Activated CD4-positive, alpha-beta T cell treated with anti-CD3 and anti-CD28 coated beads, Interleukin-2, amount 50 U/mL, for 16 hours (primary cell): ENCODE measurements at regions not wholly inside any gene's neighbourhood (a gene's known extent, or its start where the extent isn't known, plus 50 kb on each side); places are given as distances from the start of the nearest gene placed in this dataset.
"Not testable (repeated sequence)": the region's sequence is repeated elsewhere in the genome, so short reads cannot be mapped to it uniquely, and the experiment has no call there.

Experiments
- DNase-seq: peaks from one replicate; pipeline ENCODE4 v3.0.0-alpha.2; 2020

DNA sequence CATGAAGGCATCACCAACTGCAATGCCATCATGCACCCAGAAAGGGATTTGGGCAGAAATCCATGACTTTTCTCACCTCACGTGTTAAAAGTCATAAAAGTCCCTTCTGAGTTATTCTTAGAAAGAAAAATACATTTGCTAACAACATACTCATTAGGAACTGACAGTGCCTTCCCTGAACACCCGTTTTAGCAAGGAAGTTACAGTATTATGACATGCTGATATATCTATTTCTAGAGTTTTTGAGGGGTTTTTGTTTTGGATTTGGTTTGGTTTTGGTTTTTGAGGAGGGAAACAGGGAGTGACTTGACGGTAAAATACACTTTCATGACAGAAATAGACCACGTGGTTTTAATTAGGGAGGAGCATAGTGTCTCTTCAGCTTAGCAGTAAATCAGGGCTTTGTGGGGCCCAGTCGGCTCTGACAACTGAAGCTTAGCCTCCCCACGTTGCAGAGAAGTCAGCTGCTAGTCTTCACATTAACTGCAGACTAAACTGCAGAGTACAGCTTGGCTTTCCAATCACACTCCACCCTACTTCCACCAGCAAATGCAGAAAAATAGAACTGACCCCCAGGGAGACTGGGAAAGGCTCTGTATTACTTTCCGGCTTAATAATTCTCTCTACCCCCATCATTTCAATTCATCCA lies 141.4 kb downstream of the FAM124B start:
- DNase-seq = no peak

DNA sequence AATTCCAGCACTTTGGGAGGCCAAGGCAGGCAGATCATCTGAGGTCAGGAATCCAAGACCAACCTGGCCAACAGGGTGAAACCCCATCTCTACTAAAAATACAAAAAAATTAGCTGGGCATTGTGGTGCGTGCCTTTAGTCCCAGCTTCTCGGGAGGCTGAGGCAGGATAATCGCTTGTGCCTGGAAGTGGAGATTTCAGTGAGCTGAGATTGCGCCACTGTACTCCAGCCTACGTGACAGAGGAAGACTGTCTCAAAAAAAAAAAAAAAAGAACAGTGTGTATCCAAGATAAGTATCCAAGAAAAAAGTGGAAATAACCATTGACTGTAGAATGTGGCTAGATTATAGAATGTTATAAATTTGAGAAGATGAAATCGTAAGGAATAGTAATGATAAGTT lies 142.1 kb downstream of the FAM124B start:
- DNase-seq = no peak

GRCh38 chr2:224258059-224258458 lies 143.8 kb downstream of the FAM124B start:
- no peak for DNase-seq

DNA sequence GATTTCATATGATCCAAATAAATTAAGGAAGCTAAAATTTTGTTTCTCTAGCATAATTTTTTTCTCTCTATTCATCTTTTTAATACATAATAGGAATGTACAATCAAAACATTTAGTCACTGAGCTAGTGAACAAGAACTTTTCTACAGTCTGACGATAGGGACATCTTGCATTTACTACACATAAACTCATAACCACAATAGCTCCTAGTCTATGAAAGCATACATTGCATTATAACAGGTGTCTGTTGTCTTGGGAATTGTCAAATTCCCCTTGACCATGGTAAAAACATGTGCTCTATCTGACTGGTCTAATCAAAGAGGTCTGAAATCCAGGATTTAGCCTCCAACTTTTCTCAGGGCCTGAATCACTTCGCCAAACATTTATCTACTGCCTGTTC lies 144.8 kb downstream of the FAM124B start:
- no peak for DNase-seq

DNA sequence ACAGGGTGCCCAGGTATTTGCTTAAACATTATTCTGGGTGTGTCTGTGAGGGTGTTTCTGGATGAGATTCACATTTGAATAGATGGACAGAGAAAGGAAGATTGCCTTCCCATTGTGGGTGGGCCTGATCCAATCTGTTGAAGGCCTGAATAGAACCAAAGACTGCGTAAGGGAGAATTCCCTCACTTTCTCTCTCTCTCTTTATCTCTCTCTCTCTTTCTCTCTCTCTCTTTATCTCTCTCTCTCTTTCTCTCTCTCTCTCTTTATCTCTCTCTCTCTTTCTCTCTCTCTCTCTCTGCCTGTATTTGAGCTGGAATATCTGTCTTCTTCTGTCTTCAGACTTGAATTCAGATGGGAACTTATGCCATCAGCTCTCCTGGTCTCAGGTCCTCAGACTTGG lies 148.4 kb downstream of the FAM124B start:
- no peak for DNase-seq

DNA sequence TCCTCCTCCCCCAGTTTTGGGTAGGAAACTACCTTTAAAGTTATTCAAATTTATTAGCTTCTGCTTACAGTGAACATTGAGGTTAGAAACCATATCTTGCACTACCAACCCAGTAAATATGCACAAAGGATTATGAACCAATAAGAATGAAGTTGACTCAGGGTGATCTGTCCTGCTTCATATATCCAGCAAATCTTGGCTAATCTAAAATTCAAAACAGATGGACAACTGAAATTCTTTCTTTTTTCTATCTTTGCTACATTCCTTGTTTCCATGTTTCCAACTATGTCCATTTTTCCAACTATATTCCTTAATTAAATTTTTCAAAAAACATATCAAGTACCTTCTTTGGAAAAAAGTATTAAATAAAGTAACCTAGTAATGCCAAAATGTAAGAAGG lies 149.3 kb downstream of the FAM124B start:
- no peak for DNase-seq

- DNase-seq = no peak
These were observed 152.9 kb downstream of the FAM124B start for GRCh38 chr2:224248944-224249371.

DNA sequence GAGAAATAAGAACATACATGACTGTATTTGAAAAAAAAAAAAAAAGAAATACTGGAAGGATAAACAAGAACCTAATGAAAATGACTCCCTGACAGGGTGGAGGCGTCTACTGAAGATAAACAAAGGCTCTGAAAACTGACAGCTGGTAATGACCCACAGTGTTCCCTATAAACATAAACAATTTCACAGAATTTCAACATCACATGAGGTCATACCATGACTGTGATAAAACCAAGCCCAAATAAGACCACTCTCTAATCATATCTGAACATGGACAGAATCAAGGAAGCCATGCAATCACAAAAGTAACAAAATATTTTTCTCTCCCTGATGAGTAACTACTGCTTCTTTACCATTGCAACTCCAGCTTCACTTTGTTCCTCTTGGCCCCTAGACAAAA lies 159.3 kb downstream of the FAM124B start:
- DNase-seq = no peak

DNA sequence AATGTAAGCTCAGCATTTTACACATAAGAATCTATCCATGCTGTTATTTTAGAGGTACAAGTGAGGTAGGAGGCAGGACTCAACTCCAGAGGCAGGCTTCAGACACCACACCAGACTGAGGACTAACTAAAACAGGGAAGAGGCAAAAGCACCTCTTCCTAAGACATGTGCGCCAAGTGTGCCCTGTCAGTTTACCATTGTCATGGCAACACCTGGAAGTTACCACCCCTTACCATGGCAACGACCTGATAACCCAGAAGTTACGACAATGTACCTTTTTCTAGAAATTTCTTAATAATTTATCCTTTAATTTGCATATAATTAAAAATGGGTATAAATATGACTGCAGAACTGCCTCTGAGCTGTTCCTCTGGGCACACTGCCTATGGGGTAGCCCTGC lies 160.1 kb downstream of the FAM124B start:
- no peak for DNase-seq

DNA sequence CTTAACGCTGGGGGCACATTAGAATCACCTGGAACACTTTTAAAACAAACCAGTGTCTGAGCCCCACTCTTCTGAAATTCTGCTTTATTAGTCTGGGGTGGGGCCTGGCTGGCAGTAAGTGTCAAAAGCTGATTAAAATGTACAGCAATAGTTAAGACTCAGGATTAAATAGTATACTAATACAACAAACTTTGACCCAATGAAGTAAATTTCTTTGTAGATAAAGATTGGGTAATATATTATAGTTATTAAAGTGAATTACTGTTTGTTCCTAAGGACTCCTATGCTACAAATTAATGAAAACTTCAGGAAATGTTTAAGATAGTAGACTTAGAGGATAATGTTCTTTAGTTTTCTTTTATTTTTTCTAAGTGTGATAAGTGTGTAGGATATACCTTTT lies 160.9 kb downstream of the FAM124B start:
- DNase-seq = no peak

DNA sequence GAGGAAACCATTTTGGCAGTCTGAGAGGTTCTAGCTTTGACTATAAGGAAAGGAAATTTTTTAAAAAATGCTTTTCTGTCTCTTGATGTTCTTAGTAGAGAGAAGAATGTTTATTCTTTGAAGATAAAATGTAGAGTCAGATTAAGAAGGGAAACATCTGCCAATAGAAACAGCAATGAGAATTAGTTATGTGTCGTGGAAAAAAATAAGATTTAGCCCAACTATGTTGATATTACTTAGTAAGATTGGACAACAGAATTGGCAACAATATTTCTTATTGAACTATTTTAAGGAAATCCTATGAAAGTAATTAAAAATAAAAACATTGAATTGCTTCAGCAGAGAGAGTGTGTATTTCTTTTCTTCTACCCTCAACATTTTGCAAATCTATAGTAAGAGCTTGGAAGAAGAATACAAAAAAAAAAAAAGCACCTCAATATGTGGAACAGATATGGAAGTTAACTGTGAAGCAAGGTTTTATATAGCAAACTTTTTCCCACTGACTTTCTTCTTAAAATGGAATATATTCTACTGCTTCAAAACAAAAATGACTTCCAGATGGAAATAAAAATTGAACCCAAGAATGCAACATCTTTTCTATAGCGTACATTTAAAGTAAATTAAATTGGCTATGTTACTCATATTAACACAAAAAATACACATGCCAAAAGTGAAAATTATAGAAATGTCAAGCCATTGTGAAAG lies 177.9 kb downstream of the FAM124B start:
- DNase-seq = no peak

- no peak for DNase-seq
These were observed 178.9 kb downstream of the FAM124B start for GRCh38 chr2:224222974-224223373.

DNA sequence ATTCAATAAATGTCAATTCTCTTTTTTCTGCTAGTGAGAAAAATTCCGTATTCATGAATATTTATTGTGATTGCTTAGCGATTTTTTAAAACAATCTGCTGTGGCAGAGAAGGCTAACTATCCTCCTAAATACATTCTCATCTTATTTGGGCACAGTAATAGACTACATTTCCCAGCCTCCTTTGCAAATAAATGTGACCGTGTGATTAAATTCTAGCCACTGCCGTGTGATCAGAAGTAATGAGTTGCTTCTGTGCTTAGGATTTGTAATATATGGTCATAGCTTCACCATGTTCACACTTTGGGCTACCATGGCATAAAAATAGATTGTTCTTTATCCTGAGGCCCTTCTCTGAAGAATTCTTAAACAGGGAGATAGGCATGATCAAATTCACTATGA lies 179.6 kb downstream of the FAM124B start:
- DNase-seq = no peak

GRCh38 chr2:224221455-224221913 lies 180.4 kb downstream of the FAM124B start:
- DNase-seq = no peak

DNA sequence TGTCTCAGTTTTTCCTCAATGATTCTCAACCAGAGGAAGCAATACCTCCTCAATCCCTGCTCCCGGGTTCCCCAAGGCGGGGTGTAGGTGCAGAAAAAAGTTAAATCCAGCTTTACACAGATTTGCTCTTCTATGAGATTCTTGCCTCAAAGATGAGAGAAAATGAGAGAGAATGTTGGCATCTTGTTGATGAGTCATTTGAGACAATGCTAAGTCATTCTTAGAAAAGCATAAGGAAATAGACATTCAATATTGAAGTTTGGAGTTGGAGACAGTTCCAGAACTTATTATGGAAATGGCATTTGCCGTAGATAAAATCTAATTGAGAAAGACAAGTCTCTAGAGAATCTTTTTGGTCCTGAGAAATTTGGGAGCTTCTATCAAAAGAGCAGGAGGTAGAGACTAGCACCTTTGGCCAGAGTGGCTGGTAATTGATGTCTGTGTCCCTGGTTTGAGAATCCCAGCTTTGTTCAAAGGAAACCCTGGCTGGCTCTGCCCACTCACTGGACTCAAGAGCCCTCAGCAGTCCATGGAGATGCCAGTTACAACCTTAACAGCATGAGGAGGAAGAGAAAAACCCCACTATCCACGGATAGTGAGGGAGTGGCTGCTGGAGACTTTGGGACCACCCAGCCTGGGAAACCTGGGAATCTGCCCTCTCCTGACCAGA lies 181.2 kb downstream of the FAM124B start:
- DNase-seq = peak; percentile 49

- no peak for DNase-seq
These were observed 180.7 kb upstream of the SERPINE2 start for GRCh38 chr2:224219781-224220180.

DNA sequence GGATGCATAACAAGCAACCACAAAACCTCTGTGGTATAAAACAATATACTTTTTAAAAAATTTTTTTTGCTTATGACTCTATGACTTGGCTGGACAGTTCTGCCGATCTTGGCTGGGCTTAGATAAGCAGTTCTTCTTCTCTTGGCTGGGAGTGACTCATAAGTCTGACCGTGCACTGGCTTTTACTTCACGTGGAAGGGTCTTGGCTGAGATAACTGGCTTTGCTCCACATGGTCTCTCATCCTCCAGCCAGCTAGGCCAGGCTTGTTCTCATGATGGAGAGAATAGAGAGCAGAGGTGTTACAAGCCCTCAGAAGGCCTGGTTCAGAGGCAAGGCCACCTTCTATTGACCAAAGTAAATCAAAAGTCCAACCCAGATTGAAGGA lies 178.9 kb upstream of the SERPINE2 start:
- no peak for DNase-seq

DNA sequence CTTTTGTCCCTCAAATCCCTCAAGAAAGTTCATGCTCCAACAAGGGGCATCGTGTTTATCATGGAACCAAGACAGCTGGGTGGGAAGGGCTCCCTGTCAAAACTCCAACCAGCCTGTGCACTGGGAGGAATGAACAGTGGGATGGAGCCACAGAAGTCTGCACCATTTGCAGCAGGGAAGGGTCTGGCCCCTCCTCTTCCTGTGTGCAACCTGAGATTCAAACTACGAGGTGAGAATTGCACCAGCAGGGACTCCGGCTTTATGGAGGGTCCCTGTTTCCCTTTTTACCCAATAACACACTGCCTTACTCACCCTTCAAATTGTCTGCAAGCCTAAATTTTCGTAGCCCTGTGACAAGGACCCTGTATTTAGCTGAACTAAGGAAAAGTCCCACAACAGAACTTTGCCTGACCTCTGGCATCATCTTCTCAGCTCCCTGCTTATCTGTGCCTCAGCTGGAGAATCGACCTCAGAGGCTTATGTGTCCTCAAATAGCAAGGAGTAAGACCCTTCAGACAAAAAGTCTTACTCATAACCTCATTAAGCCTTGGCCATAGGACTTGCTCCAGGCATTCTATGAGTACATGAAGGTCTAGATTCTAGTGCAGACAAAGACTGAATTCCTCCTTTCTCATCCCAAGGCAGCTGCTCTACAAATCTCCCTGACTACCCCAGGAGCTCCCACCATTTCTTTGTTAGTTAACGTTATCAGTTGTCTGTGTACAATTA lies 178.3 kb upstream of the SERPINE2 start:
- no peak for DNase-seq

DNA sequence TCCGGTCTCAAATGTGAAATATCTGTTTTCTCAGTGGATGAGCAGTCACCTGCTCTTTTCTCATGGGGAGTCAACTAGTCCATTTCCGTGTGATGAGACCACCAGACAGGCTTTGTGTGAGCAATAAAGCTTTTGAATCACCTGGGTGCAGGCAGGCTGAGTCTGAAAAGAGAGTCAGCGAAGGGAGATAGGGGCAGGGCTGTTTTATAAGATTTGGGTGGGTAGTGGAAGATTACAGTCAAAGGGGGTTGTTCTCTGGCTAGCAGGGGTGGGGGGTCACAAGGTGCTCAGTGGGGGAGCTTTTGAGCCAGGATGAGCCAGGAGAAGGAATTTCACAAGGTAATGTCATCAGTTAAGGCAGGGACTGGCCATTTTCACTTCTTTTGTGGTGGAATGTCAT lies 176.5 kb upstream of the SERPINE2 start:
- not testable (repeated sequence) for DNase-seq

DNA sequence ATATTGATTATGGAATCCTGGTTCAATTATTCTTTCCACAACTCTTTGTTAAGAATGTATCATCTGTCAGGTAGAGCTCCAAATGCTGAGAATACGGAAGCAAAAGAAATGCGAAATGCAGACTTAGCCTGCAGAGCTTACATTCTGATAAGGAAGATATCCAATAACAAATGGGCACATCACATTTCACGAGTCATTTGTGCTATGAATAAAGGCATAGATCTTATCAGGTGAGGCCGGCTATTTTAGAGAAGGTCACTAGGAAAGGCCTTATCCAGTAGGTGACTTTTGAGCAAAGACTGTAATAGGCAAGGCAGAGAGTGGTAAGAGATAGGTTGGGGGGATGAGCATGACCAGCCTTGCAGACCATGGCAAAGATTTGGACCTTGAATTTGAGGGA lies 174.3 kb upstream of the SERPINE2 start:
- DNase-seq = no peak

- DNase-seq = no peak
These were observed 172.7 kb upstream of the SERPINE2 start for GRCh38 chr2:224211791-224212190.

DNA sequence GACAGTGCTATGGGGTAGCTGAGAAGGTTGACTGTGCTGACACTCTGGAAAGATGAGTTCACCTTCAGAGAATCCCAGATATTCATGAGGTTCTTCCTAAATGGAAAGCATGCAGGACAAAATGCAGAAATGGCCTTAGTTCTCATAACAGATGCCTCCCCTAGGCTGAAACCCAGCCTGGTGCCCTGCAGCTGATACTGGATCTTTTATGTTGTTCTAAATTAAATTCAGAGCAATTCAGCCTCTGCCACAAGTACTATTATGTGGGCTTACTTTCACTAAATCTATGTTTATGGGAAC lies 172.0 kb upstream of the SERPINE2 start:
- no peak for DNase-seq

- DNase-seq = no peak
These were observed 171.4 kb upstream of the SERPINE2 start for GRCh38 chr2:224210286-224211180.
